H1 (cell line): ENCODE measurements at regions not wholly inside any gene's neighbourhood (a gene's known extent, or its start where the extent isn't known, plus 50 kb on each side); places are given as distances from the start of the nearest gene placed in this dataset.

Experiments used
- BCL11A ChIP-seq, 2 experiments: IDR thresholded peaks; one replicate each; pipeline ENCODE4 v1.6.1; 2011; ENCODE audit warnings: low read depth in 2 of 2, low read length in 2 of 2, mild to moderate bottlenecking in 2 of 2
- CHD2 ChIP-seq: IDR thresholded peaks from 2 replicates; pipeline ENCODE4 v1.6.1; 2012; ENCODE audit warnings: low read length, improper control_type of control experiment
- CREB1 ChIP-seq: IDR thresholded peaks from 2 replicates; pipeline ENCODE4 v1.6.1; 2012; ENCODE audit warnings: inconsistent platforms
- GABPA ChIP-seq: IDR thresholded peaks from 2 replicates; pipeline ENCODE4 v1.6.1; 2011; ENCODE audit warnings: mild to moderate bottlenecking, low read length, moderate library complexity, borderline replicate concordance; ENCODE audit not compliant: insufficient read depth
- GTF2F1 ChIP-seq: IDR thresholded peaks from 2 replicates; pipeline ENCODE4 v1.6.1; 2012; ENCODE audit warnings: low read depth, low read length, improper control_type of control experiment, borderline replicate concordance
- JUND ChIP-seq: IDR thresholded peaks from 2 replicates; pipeline ENCODE4 v1.6.1; 2011; ENCODE audit warnings: mild to moderate bottlenecking, improper control_type of control experiment, low read length
- POLR2AphosphoS5 ChIP-seq: IDR thresholded peaks from 2 replicates; pipeline ENCODE4 v1.6.1; 2011; ENCODE audit warnings: low read depth, low read length
- RAD21 ChIP-seq, 2 experiments: IDR thresholded peaks in 1 of 2; conservative IDR thresholded peaks in 1 of 2; 2 replicates each; pipeline ENCODE4 v1.6.1; 2011; ENCODE audit warnings: low read depth in 2 of 2, low read length in 2 of 2, improper control_type of control experiment in 1 of 2, inconsistent platforms in 1 of 2, mild to moderate bottlenecking in 1 of 2, moderate library complexity in 1 of 2
- TAF1 ChIP-seq: IDR thresholded peaks from 2 replicates; pipeline ENCODE4 v1.6.1; 2011; ENCODE audit warnings: mild to moderate bottlenecking, low read depth, low read length
- TBP ChIP-seq: IDR thresholded peaks from 2 replicates; pipeline ENCODE4 v1.6.1; 2011; ENCODE audit warnings: low read depth, low read length, improper control_type of control experiment
- TF ChIP-seq, protein P1 (sequence below), 3 experiments: IDR thresholded peaks; 1 replicate in 2 of 3; 2 replicates in 1 of 3; pipeline versions ENCODE4 v1.5.1 to v1.6.1; 2011; ENCODE audit warnings: low read length in 3 of 3, mild to moderate bottlenecking in 3 of 3, inconsistent platforms in 2 of 3, low read depth in 1 of 3, moderate library complexity in 1 of 3; ENCODE audit not compliant: insufficient read depth in 1 of 3; ENCODE audit errors: control extremely low read depth in 1 of 3
- TF ChIP-seq, protein P2 (sequence below): IDR thresholded peaks from 2 replicates; pipeline ENCODE4 v1.6.1; 2012; ENCODE audit warnings: inconsistent platforms
- TF ChIP-seq, protein P3 (sequence below): IDR thresholded peaks from 2 replicates; pipeline ENCODE4 v1.6.1; 2012; ENCODE audit warnings: inconsistent platforms

DNA sequence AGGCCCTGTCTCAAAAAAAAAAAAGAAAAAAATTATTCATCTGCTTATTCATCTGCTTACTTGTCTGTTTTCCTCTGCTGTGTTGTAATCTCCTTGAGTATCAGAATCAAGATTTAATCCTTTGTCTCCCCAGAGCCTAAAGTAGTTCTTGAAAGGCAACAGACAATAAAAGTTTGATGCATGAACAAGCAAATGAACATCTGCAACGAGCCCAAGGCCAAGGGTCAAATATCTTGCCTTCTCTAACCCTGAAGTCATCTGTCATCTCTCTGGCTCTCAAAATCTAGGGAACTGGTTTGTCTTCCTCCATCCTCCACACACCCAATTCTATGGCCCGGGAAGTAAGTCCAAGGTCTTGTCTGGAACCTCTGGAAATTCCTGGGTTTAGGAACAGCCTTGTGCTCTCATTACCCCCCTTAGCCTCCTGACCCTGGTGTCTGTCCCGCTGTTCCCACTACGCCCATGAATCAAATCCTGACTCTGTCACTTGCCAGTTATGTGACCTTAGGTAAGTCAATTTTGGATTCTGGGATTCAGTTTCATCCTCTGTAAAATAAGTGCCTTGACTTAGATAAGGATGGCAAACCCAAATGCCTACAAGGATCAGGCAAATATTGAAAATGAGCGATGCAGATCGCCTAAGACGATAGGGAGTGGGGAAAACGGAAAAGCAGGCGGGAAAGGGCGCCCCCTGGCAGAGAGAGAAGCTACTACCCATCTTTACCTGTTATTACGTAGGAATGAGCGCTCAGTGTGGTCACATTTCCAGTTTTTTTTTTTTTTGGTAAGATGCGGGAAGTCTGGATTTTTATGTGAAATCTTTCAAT, 102.7 kb upstream of the DHX15 start (continued):
- no peak for TF ChIP-seq TAF1
- TF ChIP-seq GTF2F1 = no peak
- peak; percentile 86 to 90 for TF ChIP-seq RAD21 (IDR thresholded peaks at IDR 0.05 in 1 of 2, conservative IDR thresholded peaks at IDR 0.05 in 1 of 2; ENCODE audit: low read depth in 2 of 2, low read length in 2 of 2)
- TF ChIP-seq CHD2 = no peak
- TF ChIP-seq JUND = no peak
- TF ChIP-seq, protein P1, sequence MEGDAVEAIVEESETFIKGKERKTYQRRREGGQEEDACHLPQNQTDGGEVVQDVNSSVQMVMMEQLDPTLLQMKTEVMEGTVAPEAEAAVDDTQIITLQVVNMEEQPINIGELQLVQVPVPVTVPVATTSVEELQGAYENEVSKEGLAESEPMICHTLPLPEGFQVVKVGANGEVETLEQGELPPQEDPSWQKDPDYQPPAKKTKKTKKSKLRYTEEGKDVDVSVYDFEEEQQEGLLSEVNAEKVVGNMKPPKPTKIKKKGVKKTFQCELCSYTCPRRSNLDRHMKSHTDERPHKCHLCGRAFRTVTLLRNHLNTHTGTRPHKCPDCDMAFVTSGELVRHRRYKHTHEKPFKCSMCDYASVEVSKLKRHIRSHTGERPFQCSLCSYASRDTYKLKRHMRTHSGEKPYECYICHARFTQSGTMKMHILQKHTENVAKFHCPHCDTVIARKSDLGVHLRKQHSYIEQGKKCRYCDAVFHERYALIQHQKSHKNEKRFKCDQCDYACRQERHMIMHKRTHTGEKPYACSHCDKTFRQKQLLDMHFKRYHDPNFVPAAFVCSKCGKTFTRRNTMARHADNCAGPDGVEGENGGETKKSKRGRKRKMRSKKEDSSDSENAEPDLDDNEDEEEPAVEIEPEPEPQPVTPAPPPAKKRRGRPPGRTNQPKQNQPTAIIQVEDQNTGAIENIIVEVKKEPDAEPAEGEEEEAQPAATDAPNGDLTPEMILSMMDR (IDR thresholded peaks at IDR 0.05; ENCODE audit: control extremely low read depth in 1 of 3, insufficient read depth in 1 of 3, low read depth in 1 of 3, low read length in 3 of 3) = peak; percentile 75 to 93 (median 81)
- TF ChIP-seq, protein P2, sequence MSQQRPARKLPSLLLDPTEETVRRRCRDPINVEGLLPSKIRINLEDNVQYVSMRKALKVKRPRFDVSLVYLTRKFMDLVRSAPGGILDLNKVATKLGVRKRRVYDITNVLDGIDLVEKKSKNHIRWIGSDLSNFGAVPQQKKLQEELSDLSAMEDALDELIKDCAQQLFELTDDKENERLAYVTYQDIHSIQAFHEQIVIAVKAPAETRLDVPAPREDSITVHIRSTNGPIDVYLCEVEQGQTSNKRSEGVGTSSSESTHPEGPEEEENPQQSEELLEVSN = no peak
- no peak for TF ChIP-seq GABPA
- no peak for TF ChIP-seq POLR2AphosphoS5
- peak; percentile 77 for TF ChIP-seq CREB1
- no peak for TF ChIP-seq BCL11A (IDR thresholded peaks at IDR 0.05; ENCODE audit: low read depth in 2 of 2, low read length in 2 of 2)
- TF ChIP-seq, protein P3, sequence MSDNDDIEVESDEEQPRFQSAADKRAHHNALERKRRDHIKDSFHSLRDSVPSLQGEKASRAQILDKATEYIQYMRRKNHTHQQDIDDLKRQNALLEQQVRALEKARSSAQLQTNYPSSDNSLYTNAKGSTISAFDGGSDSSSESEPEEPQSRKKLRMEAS = no peak
- no peak for TF ChIP-seq TBP
